Smooth muscle cell (in vitro differentiated cells): ENCODE measurements at regions not wholly inside any gene's neighbourhood (a gene's known extent, or its start where the extent isn't known, plus 50 kb on each side); places are given as distances from the start of the nearest gene placed in this dataset.
A peak's percentile ranks its signal among the peaks of the same experiment; 100 is the strongest.

Experiments
- DNase-seq: peaks from one replicate; lab custom pipeline; 2025; ENCODE audit not compliant: unreplicated experiment; lab: John Stamatoyannopoulos, UW
- H2AFZ ChIP-seq: fragments of 200-600 bp; sonication (generic); 2 replicates; pipeline ENCODE4 v1.6.0; 2016; ENCODE audit warnings: antibody characterized with exemption, low read depth, mild to moderate bottlenecking
- H3F3A ChIP-seq: fragments of 200-600 bp; sonication (generic); 2 replicates; pipeline ENCODE4 v1.6.0; 2017; ENCODE audit warnings: antibody characterized with exemption, low read depth
- H3K27ac ChIP-seq: fragments of 200-600 bp; sonication (generic); 2 replicates; pipeline ENCODE4 v1.5.1; 2016; ENCODE audit warnings: low read depth, mild to moderate bottlenecking
- H3K27me3 ChIP-seq: fragments of 200-600 bp; sonication (generic); 2 replicates; pipeline ENCODE4 v1.6.1; 2016; ENCODE audit warnings: low read depth, mild to moderate bottlenecking
- H3K36me3 ChIP-seq: fragments of 200-600 bp; sonication (generic); 2 replicates; pipeline ENCODE4 v1.5.1; 2016; ENCODE audit warnings: low read depth
- H3K4me1 ChIP-seq: fragments of 200-600 bp; sonication (generic); 2 replicates; pipeline ENCODE4 v1.5.1; 2016; ENCODE audit warnings: low read depth
- H3K4me2 ChIP-seq: fragments of 200-600 bp; sonication (generic); 2 replicates; pipeline ENCODE4 v1.6.0; 2016; ENCODE audit warnings: mild to moderate bottlenecking
- H3K4me3 ChIP-seq: fragments of 200-600 bp; sonication (generic); 2 replicates; pipeline ENCODE4 v1.5.1; 2016; ENCODE audit warnings: mild to moderate bottlenecking
- H3K79me2 ChIP-seq: fragments of 200-600 bp; sonication (generic); 2 replicates; pipeline ENCODE4 v1.6.0; 2016; ENCODE audit warnings: low read depth, mild to moderate bottlenecking
- H3K9ac ChIP-seq: fragments of 200-600 bp; sonication (generic); 2 replicates; pipeline ENCODE4 v1.6.0; 2016; ENCODE audit warnings: low read depth
- H3K9me3 ChIP-seq: fragments of 200-600 bp; sonication (generic); replicated peaks from 2 replicates; pipeline ENCODE4 v1.5.1; 2016; ENCODE audit warnings: low read depth
- H4K20me1 ChIP-seq: fragments of 200-600 bp; sonication (generic); 2 replicates; pipeline ENCODE4 v1.6.0; 2016; ENCODE audit warnings: low read depth
- CTCF ChIP-seq: fragments of 200-600 bp; sonication (generic); IDR thresholded peaks from 2 replicates; pipeline ENCODE4 v1.5.1; 2017; ENCODE audit warnings: borderline replicate concordance, mild to moderate bottlenecking, antibody characterized with exemption; ENCODE audit not compliant: insufficient read depth, poor library complexity, severe bottlenecking
- WGBS: methylation state at CpG from one replicate; pipeline ENCODE4 v1.1.7; 2016; ENCODE audit warnings: low lambda C conversion rate; 5-methylcytosine and 5-hydroxymethylcytosine counted together

- WGBS: 90% methylated on average over 13 of the region's 13 CpGs
Observed at GRCh38 chr10:130662775-130663174, 526.6 kb downstream of the GLRX3 start.

GRCh38 chr10:130664526-130664925 lies 528.3 kb downstream of the GLRX3 start:
- WGBS: 91% methylated on average over 6 of the region's 6 CpGs
- Histone ChIP-seq H3K36me3 (no peaks in the 10 kb centered on the region), H3K4me2 (no peak overlapping the region), H2AFZ (no peak overlapping the region), H3F3A (no peaks in the 10 kb centered on the region), H3K9ac (no peak overlapping the region), H3K4me1 (no peaks in the 10 kb centered on the region), H3K27me3 (no peaks in the 10 kb centered on the region), H3K4me3 (no peak overlapping the region), H3K27ac (no peak overlapping the region), H3K79me2 (no peaks in the 10 kb centered on the region), H3K9me3 (no peaks in the 10 kb centered on the region), H4K20me1 (no peaks in the 10 kb centered on the region)
- no peak for TF ChIP-seq CTCF
- DNase-seq: no peak

More at GRCh38 chr10:130662775-130663174, 526.6 kb downstream of the GLRX3 start:
- Histone ChIP-seq H3F3A (no peaks in the 10 kb centered on the region), H3K79me2 (no peaks in the 10 kb centered on the region), H3K9ac (no peak overlapping the region), H3K27ac (no peak overlapping the region), H3K36me3 (no peaks in the 10 kb centered on the region), H4K20me1 (no peaks in the 10 kb centered on the region), H3K9me3 (no peaks in the 10 kb centered on the region), H3K27me3 (no peaks in the 10 kb centered on the region), H3K4me1 (no peaks in the 10 kb centered on the region), H3K4me3 (no peak overlapping the region), H3K4me2 (no peak overlapping the region), H2AFZ (no peak overlapping the region)
- DNase-seq: no peak
- no peak for TF ChIP-seq CTCF

- H3K4me3 ChIP-seq: no peak overlapping the region
- no peaks in the 10 kb centered on the region for H3K27me3 ChIP-seq
- no peak overlapping the region for H3K9ac ChIP-seq
- no peak overlapping the region for H3K4me2 ChIP-seq
- H3F3A ChIP-seq: no peaks in the 10 kb centered on the region
- H2AFZ ChIP-seq: no peak overlapping the region
- H3K4me1 ChIP-seq: no peaks in the 10 kb centered on the region
- WGBS: 93% methylated on average over 9 of the region's 9 CpGs
- peaks cover 3% of the 10 kb centered on the region for H3K9me3 ChIP-seq
- no peak overlapping the region for H3K27ac ChIP-seq
- H3K36me3 ChIP-seq: no peaks in the 10 kb centered on the region
- H4K20me1 ChIP-seq: no peaks in the 10 kb centered on the region
- H3K79me2 ChIP-seq: no peaks in the 10 kb centered on the region
- DNase-seq: no peak
- no peak for TF ChIP-seq CTCF
Observed at GRCh38 chr10:130666215-130666614, 530.0 kb downstream of the GLRX3 start.

- Histone ChIP-seq H3K27me3 (no peaks in the 10 kb centered on the region), H3K36me3 (no peaks in the 10 kb centered on the region), H3K4me2 (no peak overlapping the region), H4K20me1 (no peaks in the 10 kb centered on the region), H3F3A (no peaks in the 10 kb centered on the region), H3K27ac (no peak overlapping the region), H3K4me1 (no peaks in the 10 kb centered on the region), H3K79me2 (no peaks in the 10 kb centered on the region), H3K4me3 (no peak overlapping the region), H2AFZ (no peak overlapping the region), H3K9ac (no peak overlapping the region), H3K9me3 (no peaks in the 10 kb centered on the region)
- TF ChIP-seq CTCF: peak; percentile 41
- DNase-seq: no peak
- 41% methylated on average over 6 of the region's 6 CpGs for WGBS
Observed at GRCh38 chr10:130686689-130687300, 550.6 kb downstream of the GLRX3 start.
